Liver (tissue), 3 donors: ENCODE measurements at regions not wholly inside any gene's neighbourhood (a gene's known extent, or its start where the extent isn't known, plus 50 kb on each side); places are given as distances from the start of the nearest gene placed in this dataset.

Experiments
- CTCF ChIP-seq: fragments of 150-350 bp; IDR thresholded peaks from 2 replicates; pipeline ENCODE4 v1.5.1; 2017; ENCODE audit warnings: improper control_type of control experiment, low read depth, low read length; ENCODE audit not compliant: missing input control
- EGR1 ChIP-seq, 2 donors: IDR thresholded peaks; 2 replicates each; pipeline ENCODE4 v1.6.1; 2016 to 2018; ENCODE audit warnings: antibody characterized with exemption in 2 of 2, low read depth in 2 of 2
- GABPA ChIP-seq, 2 donors: IDR thresholded peaks in 1 of 2; conservative IDR thresholded peaks in 1 of 2; 2 replicates each; pipeline ENCODE4 v1.6.1; 2016; ENCODE audit warnings: antibody characterized with exemption in 2 of 2, mild to moderate bottlenecking in 1 of 2, moderate library complexity in 1 of 2
- MAX ChIP-seq: IDR thresholded peaks from 2 replicates; pipeline ENCODE4 v1.6.1; 2016; ENCODE audit warnings: antibody characterized with exemption
- RXRA ChIP-seq, 2 donors: IDR thresholded peaks; 2 replicates each; pipeline ENCODE4 v1.6.1; 2017 to 2018; ENCODE audit warnings: antibody characterized with exemption in 2 of 2, mild to moderate bottlenecking in 1 of 2
- ZBTB33 ChIP-seq: IDR thresholded peaks from 2 replicates; pipeline ENCODE4 v1.6.1; 2016; ENCODE audit warnings: antibody characterized with exemption
- donor health status: healthy.
- donor health status: healthy.

GRCh38 chr3:153400641-153401040 is 238.6 kb downstream of the RAP2B start:
- TF ChIP-seq GABPA (IDR thresholded peaks at IDR 0.05 in 1 of 2, conservative IDR thresholded peaks at IDR 0.05 in 1 of 2) (no peak), ZBTB33 (no peak), CTCF (no peak), MAX (no peak), RXRA (IDR thresholded peaks at IDR 0.05) (no peak), EGR1 (IDR thresholded peaks at IDR 0.05; ENCODE audit: low read depth in 2 of 2) (no peak)
